SK-N-SH (cell line): ENCODE measurements at regions not wholly inside any gene's neighbourhood (a gene's known extent, or its start where the extent isn't known, plus 50 kb on each side); places are given as distances from the start of the nearest gene placed in this dataset.

Source experiments
- CTCF ChIA-PET: fragments of 300-600, 350-600 bp; formaldehyde crosslinking; extraction: SDS; loops from one replicate; lab custom pipeline; 2021; lab: Yijun Ruan, JAX
- POLR2A ChIA-PET: fragments of 350-600 bp; sonication (Branson Sonifier 250); formaldehyde crosslinking; extraction: SDS; loops from one replicate; lab custom pipeline; 2020; ENCODE audit warnings: antibody characterized with exemption, inconsistent platforms; lab: Yijun Ruan, JAX
- DNase-seq: peaks from one replicate; pipeline ENCODE4 v3.0.0; 2012
- H2AFZ ChIP-seq: fragments of 200-600 bp; sonication (generic); 2 replicates; pipeline ENCODE4 v1.8.1; 2016; ENCODE audit warnings: antibody characterized with exemption, mild to moderate bottlenecking, low read depth
- H3F3A ChIP-seq: fragments of 200-600 bp; sonication (generic); replicated peaks from 2 replicates; pipeline ENCODE3; 2016; ENCODE audit warnings: antibody characterized with exemption, mild to moderate bottlenecking; ENCODE audit not compliant: insufficient read depth
- H3K27ac ChIP-seq, 2 experiments: fragments of 200-500 bp in 1 of 2; fragments of 200-600 bp in 1 of 2; sonication (Bioruptor generic) in 1 of 2; sonication (generic), shearing (Covaris generic) in 1 of 2; 2 replicates each; pipeline versions ENCODE4 v1.5.1 to v1.6.1; 2014 to 2016; ENCODE audit warnings: low read depth in 2 of 2, inconsistent platforms in 1 of 2, low read length in 1 of 2, mild to moderate bottlenecking in 1 of 2, mixed read lengths in 1 of 2
- H3K27me3 ChIP-seq: fragments of 200-600 bp; sonication (generic), shearing (Covaris generic); 2 replicates; pipeline ENCODE4 v1.6.1; 2016; ENCODE audit warnings: mixed run types; ENCODE audit not compliant: insufficient read depth
- H3K36me3 ChIP-seq, 2 experiments: fragments of 200-500 bp in 1 of 2; fragments of 200-600 bp in 1 of 2; sonication (Bioruptor generic) in 1 of 2; sonication (generic) in 1 of 2; replicated peaks in 1 of 2; 2 replicates each; pipeline versions ENCODE3 to v1.5.1; 2014 to 2016; ENCODE audit warnings: low read length in 1 of 2, mild to moderate bottlenecking in 1 of 2; ENCODE audit not compliant: insufficient read depth in 2 of 2, control insufficient read depth in 1 of 2
- H3K4me1 ChIP-seq, 2 experiments: fragments of 200-500 bp in 1 of 2; fragments of 200-600 bp in 1 of 2; sonication (Bioruptor generic) in 1 of 2; sonication (generic), shearing (Covaris generic) in 1 of 2; 2 replicates each; pipeline versions ENCODE4 v1.5.1 to v1.6.1; 2014 to 2016; ENCODE audit warnings: low read depth in 1 of 2, low read length in 1 of 2, mixed run types in 1 of 2; ENCODE audit not compliant: insufficient read depth in 2 of 2, control insufficient read depth in 1 of 2
- H3K4me2 ChIP-seq: fragments of 200-600 bp; sonication (generic), shearing (Covaris generic); 2 replicates; pipeline ENCODE4 v1.6.1; 2017; ENCODE audit warnings: mixed run types
- H3K4me3 ChIP-seq, 2 experiments: fragments of 200-500 bp in 1 of 2; fragments of 200-600 bp in 1 of 2; sonication (Bioruptor generic) in 1 of 2; sonication (generic), shearing (Covaris generic) in 1 of 2; 2 replicates each; pipeline versions ENCODE4 v1.5.1 to v1.8.1; 2014 to 2016; ENCODE audit warnings: low read depth in 2 of 2, inconsistent platforms in 1 of 2, low read length in 1 of 2, mild to moderate bottlenecking in 1 of 2, mixed read lengths in 1 of 2, moderate library complexity in 1 of 2
- H3K79me2 ChIP-seq: fragments of 200-600 bp; sonication (generic); 2 replicates; pipeline ENCODE4 v1.8.1; 2017; ENCODE audit warnings: mild to moderate bottlenecking; ENCODE audit not compliant: insufficient read depth
- H3K9ac ChIP-seq: fragments of 200-600 bp; sonication (generic); 2 replicates; pipeline ENCODE4 v1.6.1; 2017; ENCODE audit warnings: mixed run types
- H3K9me2 ChIP-seq: fragments of 200-600 bp; sonication (generic); 2 replicates; pipeline ENCODE4 v1.6.1; 2017; ENCODE audit warnings: mixed run types
- H3K9me3 ChIP-seq: fragments of 200-600 bp; sonication (generic); 2 replicates; pipeline ENCODE4 v1.6.1; 2017; ENCODE audit warnings: mixed run types, mild to moderate bottlenecking, moderate library complexity
- H4K20me1 ChIP-seq: fragments of 200-600 bp; sonication (generic); 2 replicates; pipeline ENCODE4 v1.6.1; 2017; ENCODE audit warnings: mild to moderate bottlenecking, mixed run types; ENCODE audit not compliant: insufficient read depth
- CHD2 ChIP-seq: fragments of 150-350 bp; IDR thresholded peaks from 2 replicates; pipeline ENCODE4 v1.6.1; 2018; ENCODE audit warnings: low read length; ENCODE audit not compliant: partially characterized antibody
- ELF1 ChIP-seq: IDR thresholded peaks from 2 replicates; pipeline ENCODE4 v1.4.0; 2012
- EP300 ChIP-seq, 2 experiments: IDR thresholded peaks; 2 replicates each; pipeline versions ENCODE4 v1.4.0 to v1.6.1; 2012; ENCODE audit warnings: borderline replicate concordance in 1 of 2, low read depth in 1 of 2, low read length in 1 of 2
- FOXJ3 ChIP-seq: sonication (generic); formaldehyde crosslinking; IDR thresholded peaks from 2 replicates; pipeline ENCODE4 v1.5.1; 2020; ENCODE audit warnings: mild to moderate bottlenecking, missing genetic modification reagents
- GABPA ChIP-seq: IDR thresholded peaks from 2 replicates; pipeline ENCODE4 v1.4.0; 2012; ENCODE audit warnings: low read depth, mild to moderate bottlenecking
- MXI1 ChIP-seq: IDR thresholded peaks from 2 replicates; pipeline ENCODE4 v1.6.1; 2012; ENCODE audit warnings: mild to moderate bottlenecking, low read depth, low read length, improper control_type of control experiment
- POLR2AphosphoS5 ChIP-seq: IDR thresholded peaks from 2 replicates; pipeline ENCODE4 v1.6.1; 2012; ENCODE audit warnings: low read depth, low read length
- RAD21 ChIP-seq: IDR thresholded peaks from 2 replicates; pipeline ENCODE4 v1.6.1; 2012; ENCODE audit warnings: mild to moderate bottlenecking, low read length
- SMC3 ChIP-seq: IDR thresholded peaks from 2 replicates; pipeline ENCODE4 v1.6.1; 2012; ENCODE audit warnings: low read depth, low read length, improper control_type of control experiment
- TEAD4 ChIP-seq: IDR thresholded peaks from 2 replicates; pipeline ENCODE4 v1.4.0; 2012; ENCODE audit warnings: mild to moderate bottlenecking, borderline replicate concordance; ENCODE audit not compliant: insufficient read depth
- WGBS: methylation state at CpG from one replicate; pipeline ENCODE4 v1.1.6; 2017; ENCODE audit warnings: low lambda C conversion rate; 5-methylcytosine and 5-hydroxymethylcytosine counted together
- TF ChIP-seq, protein P1 (sequence below): fragments of 200-600 bp; sonication (generic); IDR thresholded peaks from 2 replicates; pipeline ENCODE4 v1.6.1; 2017; ENCODE audit warnings: antibody characterized with exemption, mild to moderate bottlenecking, moderate library complexity
- TF ChIP-seq, protein P2 (sequence below): IDR thresholded peaks from 2 replicates; pipeline ENCODE4 v1.6.1; 2012; ENCODE audit warnings: mild to moderate bottlenecking, low read depth, low read length, moderate library complexity

DNA sequence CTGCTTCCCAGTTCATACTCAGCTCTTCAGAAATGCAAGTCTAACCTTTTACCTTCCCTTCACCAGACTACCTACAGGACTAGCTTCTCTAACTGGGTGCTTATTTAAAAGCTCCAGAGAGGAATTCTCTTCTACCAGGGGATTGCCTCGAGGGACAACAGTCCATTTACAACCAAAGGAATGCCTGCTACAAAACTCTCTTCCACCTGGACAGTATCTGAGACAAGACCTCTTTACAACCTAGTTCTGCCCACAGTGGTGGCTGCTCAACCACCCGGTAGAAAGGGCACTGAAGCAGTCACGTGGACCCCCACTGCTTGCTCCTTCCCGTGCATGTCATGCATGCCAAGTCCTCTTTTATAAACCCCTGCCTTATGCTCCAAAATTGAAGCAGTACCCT lies 158.1 kb upstream of the ANXA10 start:
- H3F3A ChIP-seq: no peaks in the 10 kb centered on the region
- no peak for DNase-seq
- no peaks in the 10 kb centered on the region for H3K36me3 ChIP-seq
- no peak overlapping the region for H3K4me3 ChIP-seq
- H3K4me2 ChIP-seq: no peak overlapping the region
- no peaks in the 10 kb centered on the region for H4K20me1 ChIP-seq
- TF ChIP-seq POLR2AphosphoS5: no peak
- no peak for TF ChIP-seq TEAD4
- TF ChIP-seq, protein P1, sequence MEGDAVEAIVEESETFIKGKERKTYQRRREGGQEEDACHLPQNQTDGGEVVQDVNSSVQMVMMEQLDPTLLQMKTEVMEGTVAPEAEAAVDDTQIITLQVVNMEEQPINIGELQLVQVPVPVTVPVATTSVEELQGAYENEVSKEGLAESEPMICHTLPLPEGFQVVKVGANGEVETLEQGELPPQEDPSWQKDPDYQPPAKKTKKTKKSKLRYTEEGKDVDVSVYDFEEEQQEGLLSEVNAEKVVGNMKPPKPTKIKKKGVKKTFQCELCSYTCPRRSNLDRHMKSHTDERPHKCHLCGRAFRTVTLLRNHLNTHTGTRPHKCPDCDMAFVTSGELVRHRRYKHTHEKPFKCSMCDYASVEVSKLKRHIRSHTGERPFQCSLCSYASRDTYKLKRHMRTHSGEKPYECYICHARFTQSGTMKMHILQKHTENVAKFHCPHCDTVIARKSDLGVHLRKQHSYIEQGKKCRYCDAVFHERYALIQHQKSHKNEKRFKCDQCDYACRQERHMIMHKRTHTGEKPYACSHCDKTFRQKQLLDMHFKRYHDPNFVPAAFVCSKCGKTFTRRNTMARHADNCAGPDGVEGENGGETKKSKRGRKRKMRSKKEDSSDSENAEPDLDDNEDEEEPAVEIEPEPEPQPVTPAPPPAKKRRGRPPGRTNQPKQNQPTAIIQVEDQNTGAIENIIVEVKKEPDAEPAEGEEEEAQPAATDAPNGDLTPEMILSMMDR: no peak
- TF ChIP-seq GABPA: no peak
- no peak for TF ChIP-seq SMC3
- no peak for TF ChIP-seq MXI1
- TF ChIP-seq RAD21: no peak
- no peak for TF ChIP-seq CHD2
- no peak for TF ChIP-seq EP300 (IDR thresholded peaks at IDR 0.05; ENCODE audit: borderline replicate concordance in 1 of 2, low read depth in 1 of 2, low read length in 1 of 2)
- TF ChIP-seq ELF1: no peak
- TF ChIP-seq, protein P2, sequence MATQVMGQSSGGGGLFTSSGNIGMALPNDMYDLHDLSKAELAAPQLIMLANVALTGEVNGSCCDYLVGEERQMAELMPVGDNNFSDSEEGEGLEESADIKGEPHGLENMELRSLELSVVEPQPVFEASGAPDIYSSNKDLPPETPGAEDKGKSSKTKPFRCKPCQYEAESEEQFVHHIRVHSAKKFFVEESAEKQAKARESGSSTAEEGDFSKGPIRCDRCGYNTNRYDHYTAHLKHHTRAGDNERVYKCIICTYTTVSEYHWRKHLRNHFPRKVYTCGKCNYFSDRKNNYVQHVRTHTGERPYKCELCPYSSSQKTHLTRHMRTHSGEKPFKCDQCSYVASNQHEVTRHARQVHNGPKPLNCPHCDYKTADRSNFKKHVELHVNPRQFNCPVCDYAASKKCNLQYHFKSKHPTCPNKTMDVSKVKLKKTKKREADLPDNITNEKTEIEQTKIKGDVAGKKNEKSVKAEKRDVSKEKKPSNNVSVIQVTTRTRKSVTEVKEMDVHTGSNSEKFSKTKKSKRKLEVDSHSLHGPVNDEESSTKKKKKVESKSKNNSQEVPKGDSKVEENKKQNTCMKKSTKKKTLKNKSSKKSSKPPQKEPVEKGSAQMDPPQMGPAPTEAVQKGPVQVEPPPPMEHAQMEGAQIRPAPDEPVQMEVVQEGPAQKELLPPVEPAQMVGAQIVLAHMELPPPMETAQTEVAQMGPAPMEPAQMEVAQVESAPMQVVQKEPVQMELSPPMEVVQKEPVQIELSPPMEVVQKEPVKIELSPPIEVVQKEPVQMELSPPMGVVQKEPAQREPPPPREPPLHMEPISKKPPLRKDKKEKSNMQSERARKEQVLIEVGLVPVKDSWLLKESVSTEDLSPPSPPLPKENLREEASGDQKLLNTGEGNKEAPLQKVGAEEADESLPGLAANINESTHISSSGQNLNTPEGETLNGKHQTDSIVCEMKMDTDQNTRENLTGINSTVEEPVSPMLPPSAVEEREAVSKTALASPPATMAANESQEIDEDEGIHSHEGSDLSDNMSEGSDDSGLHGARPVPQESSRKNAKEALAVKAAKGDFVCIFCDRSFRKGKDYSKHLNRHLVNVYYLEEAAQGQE: no peak
- H3K4me1 ChIP-seq: no peaks in the 10 kb centered on the region
- H3K9ac ChIP-seq: no peak overlapping the region
- H2AFZ ChIP-seq: no peak overlapping the region
- ChIA-PET POLR2A (no interaction called here), CTCF (no interaction called here)
- H3K9me3 ChIP-seq: no peaks in the 10 kb centered on the region
- H3K79me2 ChIP-seq: no peaks in the 10 kb centered on the region
- no peak overlapping the region for H3K27ac ChIP-seq
- H3K27me3 ChIP-seq: no peaks in the 10 kb centered on the region; the same call in 1 of the 2 replicates
- WGBS: 0% methylated on average over 4 of the region's 4 CpGs
- no peaks in the 10 kb centered on the region for H3K9me2 ChIP-seq

DNA sequence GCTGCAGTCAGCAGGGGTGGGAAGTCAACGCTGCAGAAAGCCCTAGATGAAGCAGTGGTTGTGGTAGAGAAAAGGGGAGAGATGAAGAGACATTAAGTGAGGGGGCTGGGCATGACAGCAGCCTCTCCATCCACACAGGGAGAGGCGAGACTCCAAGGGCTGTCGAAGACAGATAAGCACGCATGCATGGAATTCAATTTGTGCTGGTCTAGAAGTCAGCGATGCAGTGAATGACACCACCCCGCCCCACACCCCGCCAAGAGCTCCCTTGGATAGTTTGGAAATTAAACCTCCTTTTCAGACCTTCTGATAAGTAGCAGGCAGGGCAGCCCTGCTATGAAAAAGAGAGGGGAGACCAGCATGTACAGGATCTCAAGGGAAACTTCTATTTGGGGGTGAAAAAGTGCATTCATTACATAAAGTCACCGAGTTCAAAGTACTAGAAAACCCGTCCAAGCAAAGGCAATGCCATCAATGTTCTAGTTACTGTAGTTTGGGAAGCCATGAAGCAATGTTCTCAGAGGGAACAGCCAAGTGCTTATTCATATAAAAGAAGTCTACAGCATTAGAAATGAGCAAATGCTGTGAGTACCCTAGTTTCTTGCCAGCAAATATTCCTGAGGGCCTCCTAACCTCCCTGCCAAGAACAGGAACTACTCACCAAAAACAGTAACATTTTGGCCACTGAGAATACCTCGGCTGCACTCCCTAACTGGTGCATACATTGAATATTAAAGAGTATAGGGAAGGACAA lies 152.3 kb upstream of the ANXA10 start:
- CTCF ChIA-PET: no interaction called here
- WGBS: 16% methylated on average over 10 of the region's 10 CpGs
- Histone ChIP-seq H3K36me3 (no peaks in the 10 kb centered on the region), H3K27me3 (peaks cover 3% of the 10 kb centered on the region; the same call in 1 of the 2 replicates), H4K20me1 (no peaks in the 10 kb centered on the region), H3K27ac (no peak overlapping the region), H3K4me2 (no peak overlapping the region), H3K4me1 (no peaks in the 10 kb centered on the region; a peak in 1 of 4 replicates), H3K9me2 (no peaks in the 10 kb centered on the region), H2AFZ (no peak overlapping the region), H3K79me2 (no peaks in the 10 kb centered on the region), H3K9ac (no peak overlapping the region), H3F3A (no peaks in the 10 kb centered on the region), H3K9me3 (no peaks in the 10 kb centered on the region), H3K4me3 (no peak overlapping the region)
- no peak for DNase-seq
- POLR2A ChIA-PET: no interaction called here
- TF ChIP-seq ELF1 (no peak), FOXJ3 (CRISPR knock-in tag) (no peak), SMC3 (no peak)
